CD4-positive, alpha-beta T cell treated with Interleukin-4 for 4 hours (primary cell): ENCODE measurements at regions not wholly inside any gene's neighbourhood (a gene's known extent, or its start where the extent isn't known, plus 50 kb on each side); places are given as distances from the start of the nearest gene placed in this dataset.

Experiments used
- DNase-seq: peaks from one replicate; pipeline ENCODE4 v3.0.0-alpha.2; 2020

- no peak for DNase-seq
Measured at GRCh38 chr5:143761663-143762062, 50.3 kb upstream of the HMHB1 start.

GRCh38 chr5:143760755-143761154 lies 51.2 kb upstream of the HMHB1 start:
- no peak for DNase-seq

- DNase-seq, result no peak
Measured at GRCh38 chr5:143760131-143760505, 51.8 kb upstream of the HMHB1 start.

GRCh38 chr5:143759396-143760130 lies 52.4 kb upstream of the HMHB1 start:
- DNase-seq, result no peak

- no peak for DNase-seq
Measured at GRCh38 chr5:143758750-143759149, 53.2 kb upstream of the HMHB1 start.

GRCh38 chr5:143758015-143758414 lies 53.9 kb upstream of the HMHB1 start:
- DNase-seq, result no peak

GRCh38 chr5:143757116-143757515 lies 54.8 kb upstream of the HMHB1 start:
- DNase-seq, result no peak

GRCh38 chr5:143755966-143756365 lies 56.0 kb upstream of the HMHB1 start:
- no peak for DNase-seq

- DNase-seq, result no peak
Measured at GRCh38 chr5:143752165-143752850, 59.7 kb upstream of the HMHB1 start.

- DNase-seq, result no peak
Measured at GRCh38 chr5:143751342-143751741, 60.6 kb upstream of the HMHB1 start.

- no peak for DNase-seq
Measured at GRCh38 chr5:143749581-143750205, 62.3 kb upstream of the HMHB1 start.

GRCh38 chr5:143748516-143748915 lies 63.4 kb upstream of the HMHB1 start:
- DNase-seq, result no peak

GRCh38 chr5:143742951-143743350 lies 69.0 kb upstream of the HMHB1 start:
- no peak for DNase-seq

GRCh38 chr5:143741421-143741820 lies 70.5 kb upstream of the HMHB1 start:
- DNase-seq, result no peak

GRCh38 chr5:143740956-143741355 lies 71.0 kb upstream of the HMHB1 start:
- no peak for DNase-seq

- no peak for DNase-seq
Measured at GRCh38 chr5:143739746-143740145, 72.2 kb upstream of the HMHB1 start.

GRCh38 chr5:143738417-143739401 lies 73.3 kb upstream of the HMHB1 start:
- no peak for DNase-seq

GRCh38 chr5:143737062-143737461 lies 74.9 kb upstream of the HMHB1 start:
- no peak for DNase-seq

- DNase-seq, result no peak
Measured at GRCh38 chr5:143734456-143734780, 77.5 kb upstream of the HMHB1 start.

GRCh38 chr5:143733665-143734455 lies 78.1 kb upstream of the HMHB1 start:
- no peak for DNase-seq

- no peak for DNase-seq
Measured at GRCh38 chr5:143732402-143732801, 79.6 kb upstream of the HMHB1 start.

- no peak for DNase-seq
Measured at GRCh38 chr5:143730112-143730801, 81.7 kb upstream of the HMHB1 start.
